Activated T-cell treated with anti-CD3 and anti-CD28 coated beads for 48 hours (primary cell): ENCODE measurements at regions not wholly inside any gene's neighbourhood (a gene's known extent, or its start where the extent isn't known, plus 50 kb on each side); places are given as distances from the start of the nearest gene placed in this dataset.
"Not testable (repeated sequence)": the region's sequence is repeated elsewhere in the genome, so short reads cannot be mapped to it uniquely, and the experiment has no call there.

Experiments used
- DNase-seq: peaks from one replicate; pipeline ENCODE4 v3.0.0-alpha.2; 2020; ENCODE audit warnings: low read depth

GRCh38 chr10:120111628-120112027 is 219.1 kb downstream of the SEC23IP start:
- no peak for DNase-seq

- no peak for DNase-seq
Observed at GRCh38 chr10:120112809-120113208, 220.3 kb downstream of the SEC23IP start.

GRCh38 chr10:120115959-120116358 is 223.4 kb downstream of the SEC23IP start:
- DNase-seq: no peak

GRCh38 chr10:120121768-120122167 is 229.2 kb downstream of the SEC23IP start:
- DNase-seq: no peak

- no peak for DNase-seq
Observed at GRCh38 chr10:120131183-120131582, 238.7 kb downstream of the SEC23IP start.

GRCh38 chr10:120132811-120133210 is 240.3 kb downstream of the SEC23IP start:
- DNase-seq: no peak

GRCh38 chr10:120138689-120139088 is 246.2 kb downstream of the SEC23IP start:
- no peak for DNase-seq

GRCh38 chr10:120145107-120145506 is 252.6 kb downstream of the SEC23IP start:
- no peak for DNase-seq

GRCh38 chr10:120156614-120157274 is 264.2 kb downstream of the SEC23IP start:
- no peak for DNase-seq

- DNase-seq: no peak
Observed at GRCh38 chr10:120161111-120161510, 268.6 kb downstream of the SEC23IP start.

GRCh38 chr10:120162471-120162870 is 269.9 kb downstream of the SEC23IP start:
- no peak for DNase-seq

- DNase-seq: no peak
Observed at GRCh38 chr10:120172356-120172755, 279.8 kb downstream of the SEC23IP start.

GRCh38 chr10:120174491-120174890 is 282.0 kb downstream of the SEC23IP start:
- no peak for DNase-seq

GRCh38 chr10:120177330-120177729 is 279.7 kb upstream of the PLPP4 start:
- no peak for DNase-seq

GRCh38 chr10:120180160-120180559 is 276.9 kb upstream of the PLPP4 start:
- DNase-seq: no peak

GRCh38 chr10:120181154-120181553 is 275.9 kb upstream of the PLPP4 start:
- DNase-seq: no peak

GRCh38 chr10:120182431-120182830 is 274.6 kb upstream of the PLPP4 start:
- no peak for DNase-seq

- DNase-seq: no peak
Observed at GRCh38 chr10:120183546-120183945, 273.5 kb upstream of the PLPP4 start.

- no peak for DNase-seq
Observed at GRCh38 chr10:120184547-120185337, 272.3 kb upstream of the PLPP4 start.

- DNase-seq: no peak
Observed at GRCh38 chr10:120186506-120186905, 270.5 kb upstream of the PLPP4 start.

GRCh38 chr10:120187168-120187567 is 269.9 kb upstream of the PLPP4 start:
- DNase-seq: not testable (repeated sequence)

GRCh38 chr10:120188950-120189349 is 268.1 kb upstream of the PLPP4 start:
- DNase-seq: no peak

- DNase-seq: no peak
Observed at GRCh38 chr10:120195984-120196712, 260.9 kb upstream of the PLPP4 start.
